Activated CD8-positive, alpha-beta memory T cell treated with anti-CD3 and anti-CD28 coated beads for 36 hours (primary cell): ENCODE measurements at regions not wholly inside any gene's neighbourhood (a gene's known extent, or its start where the extent isn't known, plus 50 kb on each side); places are given as distances from the start of the nearest gene placed in this dataset.
"Not testable (repeated sequence)": the region's sequence is repeated elsewhere in the genome, so short reads cannot be mapped to it uniquely, and the experiment has no call there.

Source experiments
- CTCF ChIA-PET: fragments of 350-600 bp; sonication (Branson Sonifier 250); formaldehyde crosslinking; loops from one replicate; lab custom pipeline; 2021; ENCODE audit warnings: antibody characterized with exemption; lab: Charles Lee
- POLR2A ChIA-PET: fragments of 350-600 bp; sonication (Branson Sonifier 250); formaldehyde crosslinking; loops from one replicate; lab custom pipeline; 2021; ENCODE audit warnings: antibody characterized with exemption; lab: Charles Lee

DNA sequence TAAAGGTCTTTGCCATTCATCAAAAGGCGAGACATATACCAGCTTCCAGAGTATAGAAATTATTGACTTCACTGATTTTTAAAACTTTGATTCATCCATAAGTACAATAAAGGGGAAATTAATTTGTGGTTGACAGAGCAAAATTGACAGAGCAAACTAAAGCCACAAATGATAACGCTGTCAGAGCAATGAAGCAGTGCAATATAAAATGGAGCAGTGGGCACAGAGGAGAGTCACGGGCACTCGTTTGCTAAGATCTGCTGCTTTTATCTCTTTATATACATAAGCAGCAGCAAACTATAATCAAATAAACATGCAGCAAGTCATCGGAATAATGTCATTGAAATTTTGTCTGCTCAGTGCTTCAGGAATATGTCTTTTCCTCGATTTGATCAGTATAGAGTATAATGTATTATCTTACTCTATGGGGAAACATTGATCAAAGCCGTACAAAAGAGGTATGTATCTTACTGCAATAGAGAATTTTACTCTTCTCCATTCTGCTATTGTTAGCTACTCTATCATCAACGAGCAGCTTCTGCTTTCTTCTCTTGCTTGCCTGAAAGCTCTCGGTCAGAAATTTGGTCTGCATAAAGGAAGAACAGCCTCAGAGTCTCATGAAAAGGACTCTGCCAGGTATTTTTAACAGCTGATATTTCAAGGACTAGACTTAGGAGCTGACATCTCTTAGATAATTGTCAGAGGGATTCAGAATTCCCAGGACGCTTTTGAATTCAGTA lies 546.0 kb upstream of the ARID1B start:
- ChIA-PET CTCF (interaction anchor here (0.7 kb wide), 1 partner anchor 1018 kb away, joined by 4 read pairs; no protein-coding TSS in a partner anchor), POLR2A (no interaction called here)

DNA sequence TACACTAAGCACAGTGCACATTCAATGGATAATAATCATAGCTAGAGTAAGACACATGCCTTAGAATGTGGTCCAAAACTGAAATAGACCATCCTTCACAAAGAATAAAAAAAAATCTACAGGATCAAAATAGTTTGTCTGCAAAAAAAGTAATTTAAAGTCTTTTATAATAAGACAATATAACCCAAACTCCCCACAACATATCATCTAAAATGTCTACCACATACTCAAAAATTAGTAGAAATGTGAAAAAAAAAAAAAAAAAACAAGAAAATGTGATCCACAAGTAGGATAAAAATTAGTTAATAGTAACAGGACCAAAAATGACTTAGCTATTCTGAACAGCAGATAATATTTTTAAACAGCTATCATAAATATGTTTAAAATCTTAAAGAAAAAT lies 557.2 kb upstream of the ARID1B start:
- POLR2A ChIA-PET, result no interaction called here
- CTCF ChIA-PET, result interaction anchor here (0.7 kb wide), 1 partner anchor 90 kb away, joined by 3 read pairs; no protein-coding TSS in a partner anchor

- ChIA-PET POLR2A (no interaction called here), CTCF (no interaction called here)
Measured at GRCh38 chr6:156205678-156206077, 571.5 kb upstream of the ARID1B start.

DNA sequence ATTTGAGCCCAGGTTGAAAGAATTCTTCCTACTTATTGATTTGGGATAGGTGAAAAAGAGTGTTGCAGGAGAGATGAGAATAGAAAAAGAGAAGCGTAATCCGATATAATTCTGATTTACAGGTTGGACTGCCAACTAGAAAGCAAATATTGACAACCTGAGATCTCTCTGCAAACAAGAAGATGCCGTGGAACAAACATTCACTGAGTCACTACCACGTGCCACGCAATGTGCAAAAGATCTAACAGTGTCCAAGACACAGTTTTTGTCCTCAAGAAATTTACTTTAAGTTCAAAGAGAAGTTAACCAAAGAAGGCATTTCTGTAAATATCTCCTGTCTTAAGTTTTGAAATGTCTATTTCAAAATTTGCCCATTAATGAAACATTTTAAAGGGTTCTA lies 578.0 kb upstream of the ARID1B start:
- CTCF ChIA-PET, result no interaction called here
- POLR2A ChIA-PET, result no interaction called here

DNA sequence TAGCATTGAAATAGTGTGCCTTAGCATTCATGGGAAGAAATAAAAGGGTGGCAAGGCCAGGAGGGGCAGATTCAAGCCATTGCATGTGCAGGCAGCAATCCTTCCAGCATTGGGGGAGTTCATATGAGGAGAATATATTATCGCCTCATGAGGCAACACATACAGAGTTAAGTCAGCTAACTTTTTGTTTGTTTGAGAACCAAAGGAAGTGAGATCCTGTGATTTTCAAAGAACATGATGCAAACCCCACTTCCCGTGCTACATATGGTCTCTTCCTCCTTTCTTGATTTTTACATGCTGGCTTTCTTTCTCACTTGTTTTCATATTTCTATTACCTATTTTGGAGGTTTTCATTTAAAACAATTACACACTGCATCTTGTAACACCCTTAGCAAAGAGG lies 579.7 kb upstream of the ARID1B start:
- ChIA-PET POLR2A (no interaction called here), CTCF (no interaction called here)

DNA sequence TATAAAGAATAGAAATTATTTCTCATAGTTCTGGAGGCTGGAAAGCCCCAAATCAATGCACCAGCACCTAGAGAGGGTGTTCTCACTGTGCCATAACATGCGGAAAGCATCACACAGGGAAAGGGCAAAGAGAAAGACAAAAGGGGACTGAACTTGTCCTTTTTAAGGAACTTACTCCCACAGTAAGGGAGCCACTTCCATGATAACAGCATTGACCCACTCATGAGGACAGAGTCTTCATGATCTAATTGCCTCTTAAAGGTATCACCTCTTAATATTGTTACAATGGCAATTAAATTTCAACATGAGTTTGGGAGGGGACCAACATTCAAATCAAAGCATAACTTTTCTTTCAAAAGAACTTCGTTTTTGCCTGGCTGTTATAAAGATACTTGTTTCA lies 582.2 kb upstream of the ARID1B start:
- ChIA-PET CTCF (no interaction called here), POLR2A (no interaction called here)

- CTCF ChIA-PET, result interaction anchor here (1.1 kb wide), 1 partner anchor 15 kb away, joined by 3 read pairs; no protein-coding TSS in a partner anchor
Measured at GRCh38 chr6:156193381-156193780, 583.8 kb upstream of the ARID1B start.

GRCh38 chr6:156191895-156192294 lies 585.3 kb upstream of the ARID1B start:
- POLR2A ChIA-PET, result no interaction called here
- CTCF ChIA-PET, result no interaction called here

More at GRCh38 chr6:156193381-156193780, 583.8 kb upstream of the ARID1B start:
- POLR2A ChIA-PET, result no interaction called here

GRCh38 chr6:156191390-156191789 lies 585.8 kb upstream of the ARID1B start:
- CTCF ChIA-PET, POLR2A ChIA-PET: not testable (repeated sequence)

DNA sequence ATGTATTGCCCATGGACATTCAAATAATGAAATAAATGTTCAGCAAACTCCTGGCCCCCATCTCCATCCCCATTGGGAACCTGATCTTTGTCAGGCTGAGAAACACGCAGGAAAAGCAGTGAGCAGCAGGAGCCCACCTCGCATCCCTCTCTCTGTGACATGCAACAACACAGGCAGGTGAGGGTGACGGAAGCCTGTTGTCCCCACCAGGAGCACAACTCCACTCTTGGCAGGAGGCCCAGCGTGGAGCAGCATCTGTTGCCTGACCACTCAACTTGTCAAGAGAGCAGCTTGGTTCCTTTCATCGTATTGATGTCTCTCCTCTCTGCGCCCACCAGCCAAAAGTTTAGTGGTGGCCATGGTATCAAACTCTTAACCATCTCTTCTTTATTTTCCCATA lies 586.9 kb upstream of the ARID1B start:
- ChIA-PET CTCF (no interaction called here), POLR2A (no interaction called here)

GRCh38 chr6:156189714-156190113 lies 587.5 kb upstream of the ARID1B start:
- POLR2A ChIA-PET, result no interaction called here
- CTCF ChIA-PET, result no interaction called here

GRCh38 chr6:156189195-156189594 lies 588.0 kb upstream of the ARID1B start:
- ChIA-PET CTCF (no interaction called here), POLR2A (no interaction called here)

DNA sequence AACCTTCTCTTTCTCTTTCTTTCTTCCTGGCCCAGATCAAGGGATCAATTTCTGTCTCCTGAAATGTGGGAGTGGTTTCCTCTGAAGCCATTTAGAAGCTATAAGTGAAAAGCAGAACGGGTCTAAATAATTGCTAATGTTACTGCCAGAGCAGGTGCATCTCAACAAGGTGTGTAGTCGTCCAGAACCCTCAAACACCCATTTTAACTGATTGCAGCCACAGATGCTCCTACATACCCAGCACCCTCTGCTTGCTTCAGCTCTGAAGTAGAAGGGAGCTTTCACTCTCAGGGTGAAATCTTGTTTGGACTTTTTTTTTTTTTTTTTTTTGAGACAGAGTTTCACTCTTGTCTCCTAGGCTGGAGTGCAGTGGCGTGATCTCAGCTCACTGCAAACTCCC lies 592.1 kb upstream of the ARID1B start:
- ChIA-PET CTCF (no interaction called here), POLR2A (no interaction called here)

GRCh38 chr6:156183678-156184077 lies 593.5 kb upstream of the ARID1B start:
- ChIA-PET POLR2A (no interaction called here), CTCF (no interaction called here)

- ChIA-PET CTCF (no interaction called here), POLR2A (no interaction called here)
Measured at GRCh38 chr6:156182356-156182755, 594.8 kb upstream of the ARID1B start.

DNA sequence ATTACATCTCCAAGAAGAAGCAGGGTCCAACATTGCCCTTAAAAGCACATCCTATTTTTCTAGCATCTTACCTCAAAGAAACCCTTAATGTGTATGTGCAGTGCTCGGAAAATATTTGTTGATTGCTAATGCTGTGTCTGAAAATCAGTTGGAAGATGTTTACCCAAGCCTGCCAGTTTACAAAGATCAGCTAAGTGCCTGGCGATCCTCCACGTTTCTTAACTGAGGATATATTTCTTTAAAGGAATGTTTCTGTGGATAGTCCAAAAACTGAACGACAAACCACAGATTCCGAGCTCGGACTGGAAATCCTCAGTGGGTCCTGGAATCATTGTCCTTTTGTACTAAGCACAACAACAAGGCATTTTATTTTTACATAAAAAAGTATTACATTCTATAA lies 595.7 kb upstream of the ARID1B start:
- POLR2A ChIA-PET, result no interaction called here
- CTCF ChIA-PET, result no interaction called here

DNA sequence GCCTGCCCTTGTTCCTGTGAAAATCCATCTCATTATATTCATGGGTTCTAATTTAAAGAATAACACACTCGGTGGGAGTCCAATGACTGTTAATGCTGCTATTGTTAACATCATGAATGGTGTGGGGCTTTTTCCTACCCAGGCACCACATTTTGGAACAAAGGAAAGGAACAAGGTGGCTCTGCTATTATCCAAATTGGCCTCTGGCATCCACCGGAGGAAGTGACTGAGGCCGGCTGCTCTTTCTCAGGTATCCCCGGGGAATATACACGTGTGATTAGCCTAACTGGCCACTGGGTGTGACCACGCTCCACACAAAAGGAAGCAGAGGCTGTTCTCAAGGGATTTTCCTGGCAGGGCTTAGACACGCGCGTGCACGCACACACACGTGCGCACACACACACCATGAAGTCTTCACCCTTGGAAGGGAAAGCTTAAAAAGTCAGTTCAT lies 601.2 kb upstream of the ARID1B start:
- ChIA-PET POLR2A (no interaction called here), CTCF (no interaction called here)

DNA sequence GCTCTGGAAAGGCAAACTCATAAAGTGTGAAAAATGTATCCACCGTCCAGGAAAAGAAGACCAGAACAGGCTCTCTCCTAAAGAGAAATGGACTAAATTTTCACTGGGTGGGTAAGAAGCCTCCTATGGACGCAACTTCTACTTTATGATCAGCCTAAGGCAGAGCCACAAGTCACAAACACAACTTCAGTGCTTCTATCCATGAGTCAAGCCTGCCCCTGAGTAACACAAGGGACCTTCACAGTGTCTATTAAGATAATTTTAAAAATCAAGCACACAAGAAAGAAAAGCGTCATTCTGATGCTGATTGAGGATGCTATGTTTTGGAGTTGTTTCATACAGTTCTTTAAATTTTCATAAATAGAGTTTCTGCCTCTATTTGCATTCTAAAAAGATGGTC lies 601.7 kb upstream of the ARID1B start:
- POLR2A ChIA-PET, result no interaction called here
- CTCF ChIA-PET, result no interaction called here

DNA sequence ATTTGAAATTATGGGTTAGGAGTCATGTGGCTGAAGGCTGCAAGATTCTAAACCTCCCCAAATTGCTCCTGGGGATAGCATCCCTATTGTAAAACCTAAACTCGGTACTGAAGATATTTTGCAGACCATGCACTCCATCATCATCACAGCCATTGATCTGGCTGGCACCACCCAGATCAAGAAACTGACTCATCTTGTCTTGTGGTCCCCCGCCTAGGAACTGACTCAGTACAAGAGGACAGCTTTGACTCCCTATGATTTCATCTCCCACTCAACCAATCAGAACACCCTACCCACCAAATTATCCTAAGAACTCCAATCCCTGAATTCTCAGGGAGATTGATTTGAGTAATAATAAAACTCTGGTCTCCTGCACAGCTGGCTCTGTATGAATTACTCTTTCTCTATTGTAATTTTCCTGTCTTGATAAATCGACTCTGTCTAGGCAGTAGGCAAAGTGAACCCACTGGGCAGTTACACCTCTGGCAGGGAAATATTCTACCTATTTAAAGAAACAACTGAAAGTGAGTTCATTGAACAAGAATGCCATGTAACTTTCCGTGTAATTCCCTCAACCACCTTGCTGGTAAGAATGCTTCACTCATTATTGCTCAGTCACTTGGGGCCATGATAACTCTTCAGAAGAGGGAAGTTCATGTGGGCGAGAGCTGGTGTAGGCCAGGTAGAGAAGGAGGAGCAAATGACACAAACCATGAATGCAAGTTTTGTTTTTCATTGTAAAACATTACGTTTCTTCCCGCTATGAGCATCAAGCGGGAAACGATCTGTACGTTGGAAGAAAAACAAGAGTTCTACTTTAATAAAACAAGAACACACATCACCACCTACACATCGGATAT lies 602.9 kb upstream of the ARID1B start:
- CTCF ChIA-PET, result no interaction called here
- POLR2A ChIA-PET, result no interaction called here

GRCh38 chr6:156169371-156169770 lies 607.8 kb upstream of the ARID1B start:
- CTCF ChIA-PET, result no interaction called here
- POLR2A ChIA-PET, result no interaction called here

DNA sequence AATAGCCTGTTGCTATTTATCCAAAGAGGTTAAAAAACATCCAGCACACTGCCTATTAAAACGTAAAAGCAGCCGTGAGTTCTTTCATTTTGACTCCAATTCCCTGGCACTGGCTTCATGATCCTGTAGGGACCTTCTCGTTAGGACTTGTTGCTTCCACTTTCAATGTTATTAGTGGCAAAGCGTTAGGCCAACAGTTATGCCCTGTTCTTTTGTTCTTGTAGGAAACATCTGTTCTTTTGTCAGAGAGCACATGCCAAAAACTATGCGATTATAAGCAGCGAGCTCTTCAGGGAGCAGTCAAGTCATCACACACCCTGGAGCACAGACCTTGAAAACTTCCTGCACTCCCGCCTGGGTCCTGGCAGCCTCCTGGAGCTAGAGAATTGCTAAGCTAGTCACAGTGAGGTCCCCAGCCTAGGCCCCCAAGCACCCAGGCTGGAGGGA lies 609.5 kb upstream of the ARID1B start:
- CTCF ChIA-PET, result no interaction called here
- POLR2A ChIA-PET, result no interaction called here
